ENCODE measurements at regions not wholly inside any gene's neighbourhood (a gene's known extent, or its start where the extent isn't known, plus 50 kb on each side); places are given as distances from the start of the nearest gene placed in this dataset.

- no peak overlapping the region for H3K27ac ChIP-seq
- no peak overlapping the region for H3K4me3 ChIP-seq
These were observed 89.7 kb upstream of the FZD8 start for GRCh38 chr10:35731828-35732227.

GRCh38 chr10:35728341-35728740 is 86.2 kb upstream of the FZD8 start:
- H3K4me3 ChIP-seq, result no peak overlapping the region

GRCh38 chr10:35726846-35727245 is 84.8 kb upstream of the FZD8 start:
- Histone ChIP-seq H3K27ac (no peak overlapping the region), H3K4me3 (no peak overlapping the region)

More at GRCh38 chr10:35728341-35728740, 86.2 kb upstream of the FZD8 start:
- H3K27ac ChIP-seq, result no peak overlapping the region

- Histone ChIP-seq H3K27ac (no peak overlapping the region), H3K4me3 (no peak overlapping the region)
These were observed 81.9 kb upstream of the FZD8 start for GRCh38 chr10:35723992-35724391.

- H3K27ac ChIP-seq, result no peak overlapping the region
- H3K4me3 ChIP-seq, result no peak overlapping the region
These were observed 81.0 kb upstream of the FZD8 start for GRCh38 chr10:35723059-35723458.

- no peak overlapping the region for H3K4me3 ChIP-seq
These were observed 80.5 kb upstream of the FZD8 start for GRCh38 chr10:35722636-35723035.

GRCh38 chr10:35722226-35722625 is 80.1 kb upstream of the FZD8 start:
- Histone ChIP-seq H3K4me3 (no peak overlapping the region), H3K27ac (no peak overlapping the region)

More at GRCh38 chr10:35722636-35723035, 80.5 kb upstream of the FZD8 start:
- H3K27ac ChIP-seq, result no peak overlapping the region

- Histone ChIP-seq H3K4me3 (no peak overlapping the region), H3K27ac (no peak overlapping the region)
These were observed 78.3 kb upstream of the FZD8 start for GRCh38 chr10:35720366-35720765.

GRCh38 chr10:35716776-35717175 is 74.7 kb upstream of the FZD8 start:
- no peak overlapping the region for H3K4me3 ChIP-seq
- H3K27ac ChIP-seq, result no peak overlapping the region

GRCh38 chr10:35712486-35712885 is 70.4 kb upstream of the FZD8 start:
- no peak overlapping the region for H3K27ac ChIP-seq
- H3K4me3 ChIP-seq, result no peak overlapping the region

GRCh38 chr10:35711615-35712411 is 69.7 kb upstream of the FZD8 start:
- no peak overlapping the region for H3K4me3 ChIP-seq
- no peak overlapping the region for H3K27ac ChIP-seq

- Histone ChIP-seq H3K27ac (no peak overlapping the region), H3K4me3 (no peak overlapping the region)
These were observed 65.7 kb upstream of the FZD8 start for GRCh38 chr10:35707642-35708425.

- H3K4me3 ChIP-seq, result no peak overlapping the region
- no peak overlapping the region for H3K27ac ChIP-seq
These were observed 64.9 kb upstream of the FZD8 start for GRCh38 chr10:35706959-35707358.

GRCh38 chr10:35705671-35706070 is 63.6 kb upstream of the FZD8 start:
- H3K27ac ChIP-seq, result no peak overlapping the region
- no peak overlapping the region for H3K4me3 ChIP-seq

GRCh38 chr10:35705051-35705450 is 63.0 kb upstream of the FZD8 start:
- Histone ChIP-seq H3K27ac (no peak overlapping the region), H3K4me3 (no peak overlapping the region)

- H3K27ac ChIP-seq, result no peak overlapping the region
- H3K4me3 ChIP-seq, result no peak overlapping the region
These were observed 62.3 kb upstream of the FZD8 start for GRCh38 chr10:35704401-35704800.

- no peak overlapping the region for H3K4me3 ChIP-seq
These were observed 58.4 kb upstream of the FZD8 start for GRCh38 chr10:35700487-35700882.

GRCh38 chr10:35699848-35700486 is 57.9 kb upstream of the FZD8 start:
- no peak overlapping the region for H3K4me3 ChIP-seq
- no peak overlapping the region for H3K27ac ChIP-seq

More at GRCh38 chr10:35700487-35700882, 58.4 kb upstream of the FZD8 start:
- H3K27ac ChIP-seq, result no peak overlapping the region

- Histone ChIP-seq H3K27ac (no peak overlapping the region), H3K4me3 (no peak overlapping the region)
These were observed 54.5 kb upstream of the FZD8 start for GRCh38 chr10:35696392-35697287.

- H3K27ac ChIP-seq, result no peak overlapping the region
- no peak overlapping the region for H3K4me3 ChIP-seq
These were observed 51.7 kb upstream of the FZD8 start for GRCh38 chr10:35693800-35694199.

All from skin epidermis (tissue), 12 donors.